Right ventricle myocardium superior (tissue), 1 donor: ENCODE measurements at regions not wholly inside any gene's neighbourhood (a gene's known extent, or its start where the extent isn't known, plus 50 kb on each side); places are given as distances from the start of the nearest gene placed in this dataset.
"Not testable (repeated sequence)": the region's sequence is repeated elsewhere in the genome, so short reads cannot be mapped to it uniquely, and the experiment has no call there.

ENCODE experiments used
- ATAC-seq: fragments of 200-7000 bp; cut with Tn5 transposase; one replicate; pipeline ENCODE4 v1.9.1; 2020; ENCODE audit warnings: mild to moderate bottlenecking; ENCODE audit not compliant: poor library complexity
- DNase-seq: peaks from one replicate; pipeline ENCODE4 v3.0.0-alpha.2; 2020
- intact Hi-C: fragments of 100-400 bp; cut with DNase I; formaldehyde crosslinking; loops from one replicate; pipeline ENCODE4 v1.11.2; 2022
- donor health status: DM: no; HTN: yes; CAD: no; lungs with severe emphysema.

- no peak for DNase-seq
- no peak for ATAC-seq
- intact Hi-C loops: no loop called here
These were observed 208.9 kb downstream of the C16orf95 start for GRCh38 chr16:87108278-87108677.

GRCh38 chr16:87108941-87109340 lies 208.3 kb downstream of the C16orf95 start:
- ATAC-seq: no peak
- intact Hi-C loops: no loop called here
- DNase-seq: no peak

GRCh38 chr16:87114832-87115231 lies 202.4 kb downstream of the C16orf95 start:
- intact Hi-C loops: no loop called here
- ATAC-seq (no peak), DNase-seq (no peak)

GRCh38 chr16:87115646-87116045 lies 201.5 kb downstream of the C16orf95 start:
- no peak for ATAC-seq
- intact Hi-C loops: no loop called here
- no peak for DNase-seq

GRCh38 chr16:87117936-87118335 lies 199.3 kb downstream of the C16orf95 start:
- intact Hi-C loops: no loop called here
- DNase-seq (no peak), ATAC-seq (no peak)

GRCh38 chr16:87119168-87119567 lies 198.0 kb downstream of the C16orf95 start:
- intact Hi-C loops: no loop called here

GRCh38 chr16:87119748-87120147 lies 197.4 kb downstream of the C16orf95 start:
- intact Hi-C loops: no loop called here
- DNase-seq (no peak), ATAC-seq (no peak)

More at GRCh38 chr16:87119168-87119567, 198.0 kb downstream of the C16orf95 start:
- DNase-seq (no peak), ATAC-seq (no peak)

- DNase-seq (no peak), ATAC-seq (no peak)
- intact Hi-C loops: no loop called here
These were observed 195.4 kb downstream of the C16orf95 start for GRCh38 chr16:87121816-87122215.

GRCh38 chr16:87123356-87124001 lies 193.7 kb downstream of the C16orf95 start:
- ATAC-seq (no peak), DNase-seq (no peak)
- intact Hi-C loops: no loop called here

GRCh38 chr16:87124405-87124804 lies 192.8 kb downstream of the C16orf95 start:
- ATAC-seq, DNase-seq, intact Hi-C loops: not testable (repeated sequence)

- ATAC-seq (peak; percentile 63), DNase-seq (no peak)
- intact Hi-C loops: no loop called here
These were observed 191.7 kb downstream of the C16orf95 start for GRCh38 chr16:87125206-87126155.

- no peak for DNase-seq
- intact Hi-C loops: no loop called here
- ATAC-seq: no peak
These were observed 190.7 kb downstream of the C16orf95 start for GRCh38 chr16:87126403-87127025.

- intact Hi-C loops: no loop called here
- DNase-seq: no peak
- ATAC-seq: peak; percentile 66
These were observed 190.0 kb downstream of the C16orf95 start for GRCh38 chr16:87127061-87127765.

GRCh38 chr16:87127766-87128147 lies 189.4 kb downstream of the C16orf95 start:
- ATAC-seq (no peak), DNase-seq (no peak)
- intact Hi-C loops: no loop called here

- intact Hi-C loops: no loop called here
- ATAC-seq (no peak), DNase-seq (no peak)
These were observed 187.4 kb downstream of the C16orf95 start for GRCh38 chr16:87129771-87130170.

- ATAC-seq (no peak), DNase-seq (no peak)
- intact Hi-C loops: no loop called here
These were observed 185.9 kb downstream of the C16orf95 start for GRCh38 chr16:87131061-87131995.

GRCh38 chr16:87131996-87132345 lies 185.2 kb downstream of the C16orf95 start:
- DNase-seq (no peak), ATAC-seq (no peak)
- intact Hi-C loops: no loop called here

GRCh38 chr16:87132361-87133014 lies 184.7 kb downstream of the C16orf95 start:
- peak; percentile 64 for DNase-seq

More at GRCh38 chr16:87132361-87133014, 184.7 kb downstream of the C16orf95 start:
- intact Hi-C loops: no loop called here
- ATAC-seq: peak; percentile 59
